Hepatocyte (in vitro differentiated cells): ENCODE measurements at regions not wholly inside any gene's neighbourhood (a gene's known extent, or its start where the extent isn't known, plus 50 kb on each side); places are given as distances from the start of the nearest gene placed in this dataset.

ENCODE experiments used
- DNase-seq: peaks from one replicate; pipeline ENCODE4 v3.0.0-alpha.2; 2016; ENCODE audit warnings: low spot score
- H2AFZ ChIP-seq: fragments of 200-600 bp; sonication (generic); 2 replicates; pipeline ENCODE4 v1.6.0; 2016; ENCODE audit warnings: antibody characterized with exemption, mild to moderate bottlenecking
- H3K27ac ChIP-seq: fragments of 200-600 bp; sonication (generic); 2 replicates; pipeline ENCODE4 v1.5.1; 2016; ENCODE audit warnings: mild to moderate bottlenecking
- H3K27me3 ChIP-seq: fragments of 200-600 bp; sonication (generic); 2 replicates; pipeline ENCODE4 v1.6.1; 2016
- H3K36me3 ChIP-seq: fragments of 200-600 bp; sonication (generic); replicated peaks from 2 replicates; pipeline ENCODE4 v1.5.1; 2016; ENCODE audit warnings: low read depth; ENCODE audit not compliant: insufficient read depth
- H3K4me1 ChIP-seq: fragments of 200-600 bp; sonication (generic); 2 replicates; pipeline ENCODE4 v1.5.1; 2016; ENCODE audit warnings: mild to moderate bottlenecking, moderate library complexity; ENCODE audit not compliant: insufficient read depth
- H3K4me2 ChIP-seq: fragments of 200-600 bp; sonication (generic); 2 replicates; pipeline ENCODE4 v1.6.0; 2016
- H3K4me3 ChIP-seq: fragments of 200-600 bp; sonication (generic); 2 replicates; pipeline ENCODE4 v1.5.1; 2016; ENCODE audit warnings: mild to moderate bottlenecking
- H3K79me2 ChIP-seq: fragments of 200-600 bp; sonication (generic); 2 replicates; pipeline ENCODE4 v1.6.0; 2017; ENCODE audit warnings: mild to moderate bottlenecking
- H3K9me2 ChIP-seq: fragments of 200-600 bp; sonication (generic); replicated peaks from 2 replicates; pipeline ENCODE4 v1.6.0; 2017; ENCODE audit warnings: mild to moderate bottlenecking; ENCODE audit not compliant: insufficient read depth
- H3K9me3 ChIP-seq: fragments of 200-600 bp; sonication (generic); 2 replicates; pipeline ENCODE4 v1.5.1; 2016; ENCODE audit warnings: low read depth, mild to moderate bottlenecking
- H4K20me1 ChIP-seq: fragments of 200-600 bp; sonication (generic); 2 replicates; pipeline ENCODE4 v1.6.0; 2016; ENCODE audit warnings: mild to moderate bottlenecking; ENCODE audit not compliant: insufficient read depth, poor library complexity, severe bottlenecking
- CTCF ChIP-seq: fragments of 200-600 bp; sonication (generic); IDR thresholded peaks from 2 replicates; pipeline ENCODE4 v1.5.1; 2016; ENCODE audit warnings: antibody characterized with exemption, mild to moderate bottlenecking; ENCODE audit not compliant: poor library complexity
- EZH2 ChIP-seq: fragments of 200-600 bp; sonication (generic); IDR thresholded peaks from 2 replicates; pipeline ENCODE4 v1.6.1; 2016; ENCODE audit warnings: antibody characterized with exemption, mild to moderate bottlenecking, borderline replicate concordance
- EZH2phosphoT487 ChIP-seq: fragments of 200-600 bp; sonication (generic); IDR thresholded peaks from one replicate; pipeline ENCODE4 v1.6.1; 2018; ENCODE audit warnings: antibody characterized with exemption, mild to moderate bottlenecking, low read depth, moderate library complexity; ENCODE audit not compliant: unreplicated experiment, severe bottlenecking
- WGBS: methylation state at CpG from one replicate; pipeline ENCODE4 v1.1.6; 2016; ENCODE audit warnings: low lambda C conversion rate; ENCODE audit errors: missing lambda C conversion rate; 5-methylcytosine and 5-hydroxymethylcytosine counted together

GRCh38 chr19:27975419-27976005 lies 1237.4 kb downstream of the UQCRFS1 start:
- Histone ChIP-seq H3K9me2 (no peaks in the 10 kb centered on the region), H3K27ac (no peak overlapping the region), H3K27me3 (no peaks in the 10 kb centered on the region), H4K20me1 (no peaks in the 10 kb centered on the region), H3K36me3 (no peaks in the 10 kb centered on the region), H2AFZ (no peak overlapping the region), H3K4me1 (peaks cover 5% of the 10 kb centered on the region), H3K79me2 (no peaks in the 10 kb centered on the region), H3K9me3 (no peaks in the 10 kb centered on the region), H3K4me3 (no peak overlapping the region), H3K4me2 (no peak overlapping the region)
- TF ChIP-seq CTCF, result no peak
- no peak for DNase-seq
- 89% methylated on average over 5 of the region's 5 CpGs for WGBS

- 25% methylated on average over 2 of the region's 2 CpGs for WGBS
- DNase-seq, result peak; percentile 78
These were observed 1238.9 kb downstream of the UQCRFS1 start for GRCh38 chr19:27974082-27974513.

GRCh38 chr19:27972291-27973040 lies 1240.5 kb downstream of the UQCRFS1 start:
- no peak overlapping the region for H3K4me2 ChIP-seq
- no peak overlapping the region for H2AFZ ChIP-seq
- no peaks in the 10 kb centered on the region for H3K79me2 ChIP-seq
- H4K20me1 ChIP-seq, result no peaks in the 10 kb centered on the region
- DNase-seq, result peak; percentile 52
- H3K4me3 ChIP-seq, result no peak overlapping the region
- no peaks in the 10 kb centered on the region for H3K27me3 ChIP-seq
- H3K9me3 ChIP-seq, result no peaks in the 10 kb centered on the region
- TF ChIP-seq CTCF (no peak), EZH2phosphoT487 (no peak), EZH2 (no peak)
- H3K4me1 ChIP-seq, result peaks cover 5% of the 10 kb centered on the region
- no peaks in the 10 kb centered on the region for H3K36me3 ChIP-seq
- no peaks in the 10 kb centered on the region for H3K9me2 ChIP-seq
- 31% methylated on average over 5 of the region's 5 CpGs for WGBS
- H3K27ac ChIP-seq, result peak overlapping the region; percentile 60

More at GRCh38 chr19:27974082-27974513, 1238.9 kb downstream of the UQCRFS1 start:
- no peaks in the 10 kb centered on the region for H3K36me3 ChIP-seq
- no peaks in the 10 kb centered on the region for H3K9me2 ChIP-seq
- H3K9me3 ChIP-seq, result no peaks in the 10 kb centered on the region
- H3K4me1 ChIP-seq, result peaks cover 5% of the 10 kb centered on the region
- H3K27ac ChIP-seq, result no peak overlapping the region
- H3K27me3 ChIP-seq, result no peaks in the 10 kb centered on the region
- no peak overlapping the region for H2AFZ ChIP-seq
- TF ChIP-seq CTCF, result peak; percentile 95
- TF ChIP-seq EZH2phosphoT487, result no peak
- H4K20me1 ChIP-seq, result no peaks in the 10 kb centered on the region
- H3K4me3 ChIP-seq, result no peak overlapping the region
- no peak overlapping the region for H3K4me2 ChIP-seq
- no peaks in the 10 kb centered on the region for H3K79me2 ChIP-seq
